ENCODE measurements at regions not wholly inside any gene's neighbourhood (a gene's known extent, or its start where the extent isn't known, plus 50 kb on each side); places are given as distances from the start of the nearest gene placed in this dataset.
"Not testable (repeated sequence)": the region's sequence is repeated elsewhere in the genome, so short reads cannot be mapped to it uniquely, and the experiment has no call there.

DNA sequence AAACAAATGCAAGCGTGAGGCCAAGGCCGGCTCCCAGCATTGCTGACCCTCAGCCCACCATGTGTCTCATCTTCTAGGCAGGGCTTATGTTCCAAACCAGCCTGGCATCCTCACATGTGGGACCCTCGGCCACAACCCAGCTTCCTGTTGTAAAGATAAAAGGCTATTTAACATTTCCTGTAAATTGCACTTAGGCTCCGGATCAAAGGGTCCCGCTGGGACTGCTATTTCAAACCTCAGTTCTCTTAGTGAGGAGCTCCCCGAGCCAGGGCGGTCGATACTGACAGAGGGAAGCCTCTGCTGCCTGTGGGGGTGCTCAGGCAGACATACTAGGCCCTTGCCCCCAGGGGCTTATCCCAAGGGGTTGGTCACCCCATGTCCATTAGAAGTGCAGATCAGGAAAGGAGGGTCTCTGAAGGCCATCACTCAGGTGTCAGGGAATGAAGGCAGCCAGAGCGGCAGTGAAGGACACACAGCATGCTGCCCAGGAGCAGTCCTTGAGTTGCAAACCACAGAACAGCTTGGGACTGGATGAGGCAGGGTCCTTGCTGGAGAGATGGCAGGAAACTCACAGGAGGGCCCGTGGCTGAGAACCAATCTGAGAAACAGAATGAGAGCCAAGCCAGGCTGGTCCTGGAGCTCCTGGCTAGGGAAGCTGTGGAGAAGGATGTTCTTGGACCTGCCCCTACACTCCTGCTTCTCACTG is 239.9 kb downstream of the TLE3 start:
- DNase-seq (ENCODE audit: low read depth in 2 of 2): no peak

- DNase-seq (ENCODE audit: low read depth in 2 of 2): no peak
These were observed 239.3 kb downstream of the TLE3 start for GRCh38 chr15:69858456-69858855.

GRCh38 chr15:69859866-69860265 is 237.9 kb downstream of the TLE3 start:
- DNase-seq (ENCODE audit: low read depth in 2 of 2): no peak

GRCh38 chr15:69860321-69860720 is 237.4 kb downstream of the TLE3 start:
- DNase-seq (ENCODE audit: low read depth in 2 of 2): no peak

GRCh38 chr15:69860921-69861320 is 236.8 kb downstream of the TLE3 start:
- DNase-seq (ENCODE audit: low read depth in 2 of 2): no peak

DNA sequence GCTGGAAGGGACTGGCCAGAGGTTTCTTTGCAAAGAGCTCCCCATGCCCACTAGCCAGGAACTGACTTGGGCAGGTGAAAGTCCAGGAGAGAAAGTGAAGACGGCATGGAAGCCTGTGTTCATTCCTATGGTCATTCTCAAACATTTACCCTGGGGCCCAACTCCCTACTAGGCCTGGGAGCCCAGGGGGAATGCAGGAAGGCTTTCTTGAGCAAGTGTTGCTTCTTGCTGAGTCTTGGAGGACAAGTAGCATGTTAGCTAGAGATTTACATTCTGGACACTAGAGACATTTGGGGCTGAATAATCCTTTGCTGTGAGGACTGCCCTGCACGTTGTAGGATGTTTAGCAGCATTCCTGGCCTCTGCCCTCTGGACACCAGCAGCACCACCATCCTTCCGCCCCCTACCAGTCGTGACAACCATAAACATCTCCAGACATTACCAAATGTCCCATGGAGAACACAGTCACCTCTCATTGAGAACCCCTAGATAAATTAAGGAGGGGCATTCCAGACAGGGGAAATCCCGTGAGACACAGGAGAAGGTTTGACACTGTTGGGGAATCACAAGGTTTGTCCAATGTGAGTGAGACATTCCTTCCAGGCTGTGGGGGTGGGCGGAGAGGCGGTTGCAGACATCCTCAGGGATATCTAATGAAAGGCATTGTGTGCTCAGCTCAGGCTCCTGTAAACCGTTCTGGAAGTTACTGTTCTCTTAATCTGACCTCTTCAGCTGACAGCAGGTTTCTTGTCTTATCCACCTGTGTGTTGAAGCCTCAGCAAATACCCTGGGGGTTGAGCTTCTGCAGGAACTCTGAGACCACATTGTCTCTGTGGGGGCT is 236.2 kb downstream of the TLE3 start:
- no peak for DNase-seq (ENCODE audit: low read depth in 2 of 2)

DNA sequence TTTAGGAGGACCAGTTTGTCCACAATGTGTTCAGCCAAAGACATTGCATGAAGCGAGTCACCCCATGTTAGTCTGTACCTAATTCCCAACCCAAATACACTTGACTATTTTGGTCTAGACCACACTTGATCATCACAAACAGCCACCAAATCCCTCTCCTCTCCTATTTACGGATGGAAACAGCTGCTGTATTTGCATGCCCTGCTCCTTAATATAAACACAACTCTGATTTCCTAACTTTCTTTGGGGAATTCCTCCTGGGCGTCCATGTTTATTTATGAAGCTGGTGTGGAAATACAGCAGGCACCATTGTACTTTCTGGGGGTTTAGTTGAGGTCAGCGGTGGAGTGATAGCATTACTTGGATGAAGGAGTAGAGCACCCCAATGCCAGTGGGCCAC is 235.2 kb downstream of the TLE3 start:
- no peak for DNase-seq (ENCODE audit: low read depth in 2 of 2)

- no peak for DNase-seq (ENCODE audit: low read depth in 2 of 2)
These were observed 234.3 kb downstream of the TLE3 start for GRCh38 chr15:69863446-69863845.

GRCh38 chr15:69865369-69865768 is 232.3 kb downstream of the TLE3 start:
- DNase-seq (ENCODE audit: low read depth in 2 of 2): no peak

- DNase-seq (ENCODE audit: low read depth in 2 of 2): no peak
These were observed 229.0 kb downstream of the TLE3 start for GRCh38 chr15:69868756-69869155.

GRCh38 chr15:69869291-69869690 is 228.4 kb downstream of the TLE3 start:
- DNase-seq (ENCODE audit: low read depth in 2 of 2): no peak

GRCh38 chr15:69869881-69870505 is 227.7 kb downstream of the TLE3 start:
- no peak for DNase-seq (ENCODE audit: low read depth in 2 of 2)

DNA sequence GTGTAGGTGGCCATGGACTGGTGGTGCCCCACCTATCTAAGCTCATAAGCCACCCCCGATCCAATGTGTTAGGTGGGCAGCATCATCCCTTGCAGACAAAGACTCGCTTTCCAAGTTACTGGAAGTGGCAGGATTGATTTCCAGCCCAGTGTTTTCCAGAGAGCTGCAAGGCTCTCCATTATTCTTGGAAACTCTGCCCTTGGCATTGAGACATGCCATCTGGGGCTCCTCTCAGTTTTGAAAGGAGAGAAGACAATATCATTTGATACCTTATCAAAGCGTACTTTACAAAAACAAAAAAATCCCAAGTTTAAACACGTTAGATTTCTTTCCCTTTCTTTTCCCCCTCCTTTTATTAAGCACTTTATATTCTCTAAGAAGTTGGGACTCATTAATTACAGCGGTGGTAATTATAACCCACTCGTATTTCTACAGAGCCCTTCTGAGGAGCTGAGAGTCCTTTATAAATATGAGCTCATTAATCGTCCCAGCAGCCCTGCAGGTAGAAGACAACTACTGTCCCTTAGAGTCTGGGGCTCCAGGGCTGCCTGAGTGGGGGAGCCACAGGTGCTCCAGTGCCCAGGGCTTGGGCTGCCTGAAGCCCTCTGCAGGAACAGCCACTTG is 226.1 kb downstream of the TLE3 start:
- no peak for DNase-seq (ENCODE audit: low read depth in 2 of 2)

DNA sequence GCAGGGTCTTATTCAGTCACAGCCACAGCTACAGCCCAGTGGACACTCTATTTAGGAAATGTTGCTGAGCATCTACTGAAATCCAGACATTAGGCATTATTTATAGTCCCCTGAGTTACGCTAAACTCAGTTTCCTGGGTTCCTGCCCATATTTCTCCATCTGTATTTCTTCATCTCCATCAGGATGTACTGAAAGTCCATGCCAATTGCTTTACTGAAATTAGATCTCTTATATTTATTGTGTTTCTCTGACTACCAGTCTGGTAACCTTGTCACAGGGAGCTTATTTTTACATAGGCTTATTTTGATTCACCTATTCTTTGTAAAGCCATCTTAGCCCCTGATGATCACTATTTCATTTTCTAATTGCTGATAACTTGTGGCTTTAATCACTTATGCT is 223.9 kb downstream of the TLE3 start:
- DNase-seq (ENCODE audit: low read depth in 2 of 2): no peak

DNA sequence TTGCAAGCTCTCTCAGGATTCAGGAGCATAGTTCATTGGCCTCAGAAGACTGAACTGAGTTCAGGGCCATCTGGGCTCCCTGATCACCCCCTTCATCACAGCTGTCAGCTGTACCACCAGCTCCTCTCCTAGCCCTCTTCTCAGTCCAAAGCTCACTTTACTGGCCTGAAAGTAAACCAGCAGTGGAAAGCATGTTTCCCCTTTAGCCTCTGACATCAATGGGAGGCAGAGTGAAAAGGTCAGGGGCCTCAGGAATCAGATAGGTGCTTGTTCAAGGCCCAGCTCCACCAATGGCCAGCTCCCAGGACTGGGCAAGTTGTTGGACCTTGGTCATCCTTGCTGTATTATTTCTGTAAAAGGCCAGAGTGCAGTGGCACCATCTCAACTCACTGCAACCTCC is 223.4 kb downstream of the TLE3 start:
- no peak for DNase-seq (ENCODE audit: low read depth in 2 of 2)

- DNase-seq (ENCODE audit: low read depth in 2 of 2): no peak
These were observed 221.4 kb downstream of the TLE3 start for GRCh38 chr15:69876064-69876940.

- not testable (repeated sequence) for DNase-seq (ENCODE audit: low read depth in 2 of 2)
These were observed 217.8 kb downstream of the TLE3 start for GRCh38 chr15:69879963-69880362.

DNA sequence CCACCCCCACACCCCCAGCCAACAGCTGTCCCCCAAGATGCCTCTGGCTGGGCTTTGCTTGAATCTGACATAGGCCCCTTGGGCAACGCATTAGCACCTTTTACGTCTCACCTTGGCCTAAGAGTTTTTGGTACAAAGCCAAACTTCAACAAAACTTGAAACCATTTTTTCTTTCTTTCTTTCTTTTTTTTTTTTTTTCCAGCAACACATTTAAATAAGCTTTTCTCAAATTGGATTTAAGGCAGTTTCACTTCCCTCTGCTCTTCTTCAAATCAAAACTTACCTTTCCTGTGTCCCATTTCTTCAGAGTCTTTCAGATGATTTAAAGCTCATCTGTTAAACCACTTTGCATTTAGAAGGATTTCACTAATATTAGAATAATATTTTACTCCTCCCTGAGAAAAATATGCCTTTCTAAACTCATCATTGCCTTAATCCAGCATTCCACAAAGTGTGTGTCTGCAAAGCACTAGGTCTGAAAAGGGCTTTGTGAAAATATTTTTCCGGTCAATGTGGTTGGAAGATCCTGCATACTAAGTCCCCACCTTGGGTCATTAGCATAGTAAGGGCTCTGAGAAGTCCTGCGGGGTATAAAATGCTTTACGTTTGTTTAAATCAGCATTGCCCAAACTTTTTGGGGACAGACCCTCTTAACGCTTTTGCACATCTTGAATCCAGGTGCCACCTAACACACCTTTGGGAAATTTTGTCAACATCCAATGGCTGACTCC is 217.0 kb downstream of the TLE3 start:
- DNase-seq (ENCODE audit: low read depth in 2 of 2): no peak

DNA sequence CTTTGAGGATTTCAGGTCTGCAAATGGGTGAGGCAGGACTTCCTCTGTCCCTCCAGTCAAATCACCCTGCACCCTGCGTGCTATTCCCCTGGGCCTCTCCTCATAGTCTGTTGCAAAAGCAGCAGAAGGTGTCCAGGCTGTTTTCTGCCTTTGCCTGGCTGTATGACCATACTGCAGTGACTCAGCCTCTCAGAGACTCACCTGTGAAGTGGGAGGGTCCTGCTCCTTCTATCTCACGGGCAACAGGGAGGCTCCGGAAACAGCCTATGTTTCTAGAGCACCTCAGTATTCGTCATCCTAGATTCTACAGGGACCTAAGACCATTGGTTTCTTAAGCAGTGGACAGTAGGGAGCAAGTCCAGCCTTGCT is 216.4 kb downstream of the TLE3 start:
- no peak for DNase-seq (ENCODE audit: low read depth in 2 of 2)

- no peak for DNase-seq (ENCODE audit: low read depth in 2 of 2)
These were observed 216.0 kb downstream of the TLE3 start for GRCh38 chr15:69881766-69882165.

GRCh38 chr15:69883306-69883705 is 214.4 kb downstream of the TLE3 start:
- no peak for DNase-seq (ENCODE audit: low read depth in 2 of 2)

All from dermis microvascular lymphatic vessel endothelial cell (primary cell).